Tibial artery (tissue), 4 donors: ENCODE measurements at regions not wholly inside any gene's neighbourhood (a gene's known extent, or its start where the extent isn't known, plus 50 kb on each side); places are given as distances from the start of the nearest gene placed in this dataset.
"Not testable (repeated sequence)": the region's sequence is repeated elsewhere in the genome, so short reads cannot be mapped to it uniquely, and the experiment has no call there.

Experiments
- DNase-seq, 2 donors: peaks; one replicate each; pipeline ENCODE4 v3.0.0-alpha.2; 2019
- H3K27ac ChIP-seq, 2 donors: fragments of 200-600 bp; sonication (generic) in 1 of 2; 1 replicate in 1 of 2; 2 replicates in 1 of 2; pipeline ENCODE4 v1.5.1; 2018 to 2019; ENCODE audit warnings: mild to moderate bottlenecking in 1 of 2
- H3K27me3 ChIP-seq, 2 donors: fragments of 200-600 bp; sonication (generic) in 1 of 2; one replicate each; pipeline versions ENCODE4 v1.5.1 to v1.6.0; 2016 to 2019
- H3K36me3 ChIP-seq, 3 donors: fragments of 200-600 bp; sonication (generic) in 2 of 3; one replicate each; pipeline ENCODE4 v1.5.1; 2016 to 2019; ENCODE audit warnings: mild to moderate bottlenecking in 2 of 3
- H3K4me1 ChIP-seq, 4 donors: fragments of 200-600 bp; sonication (generic) in 2 of 4; 1 replicate in 3 of 4; 2 replicates in 1 of 4; pipeline ENCODE4 v1.5.1; 2016 to 2019
- H3K4me3 ChIP-seq, 2 donors: fragments of 200-600 bp; sonication (generic) in 1 of 2; 1 replicate in 1 of 2; 2 replicates in 1 of 2; pipeline ENCODE4 v1.5.1; 2018 to 2019; ENCODE audit warnings: mild to moderate bottlenecking in 2 of 2
- H3K9me3 ChIP-seq, 3 donors: fragments of 200-600 bp; sonication (generic) in 1 of 3; one replicate each; pipeline ENCODE4 v1.5.1; 2016 to 2019
- intact Hi-C: fragments of 100-400 bp; cut with DNase I; formaldehyde crosslinking; loops from one replicate; pipeline ENCODE4 v1.15.0; 2023; ENCODE audit warnings: low total_unique reads
- TF ChIP-seq, protein P1 (sequence below), 2 experiments: fragments of 200-600 bp in 1 of 2; fragments of 450-650 bp in 1 of 2; IDR thresholded peaks; one replicate each; pipeline ENCODE4 v1.5.1; 2017 to 2019; ENCODE audit warnings: antibody characterized with exemption in 2 of 2, mild to moderate bottlenecking in 1 of 2, moderate library complexity in 1 of 2

DNA sequence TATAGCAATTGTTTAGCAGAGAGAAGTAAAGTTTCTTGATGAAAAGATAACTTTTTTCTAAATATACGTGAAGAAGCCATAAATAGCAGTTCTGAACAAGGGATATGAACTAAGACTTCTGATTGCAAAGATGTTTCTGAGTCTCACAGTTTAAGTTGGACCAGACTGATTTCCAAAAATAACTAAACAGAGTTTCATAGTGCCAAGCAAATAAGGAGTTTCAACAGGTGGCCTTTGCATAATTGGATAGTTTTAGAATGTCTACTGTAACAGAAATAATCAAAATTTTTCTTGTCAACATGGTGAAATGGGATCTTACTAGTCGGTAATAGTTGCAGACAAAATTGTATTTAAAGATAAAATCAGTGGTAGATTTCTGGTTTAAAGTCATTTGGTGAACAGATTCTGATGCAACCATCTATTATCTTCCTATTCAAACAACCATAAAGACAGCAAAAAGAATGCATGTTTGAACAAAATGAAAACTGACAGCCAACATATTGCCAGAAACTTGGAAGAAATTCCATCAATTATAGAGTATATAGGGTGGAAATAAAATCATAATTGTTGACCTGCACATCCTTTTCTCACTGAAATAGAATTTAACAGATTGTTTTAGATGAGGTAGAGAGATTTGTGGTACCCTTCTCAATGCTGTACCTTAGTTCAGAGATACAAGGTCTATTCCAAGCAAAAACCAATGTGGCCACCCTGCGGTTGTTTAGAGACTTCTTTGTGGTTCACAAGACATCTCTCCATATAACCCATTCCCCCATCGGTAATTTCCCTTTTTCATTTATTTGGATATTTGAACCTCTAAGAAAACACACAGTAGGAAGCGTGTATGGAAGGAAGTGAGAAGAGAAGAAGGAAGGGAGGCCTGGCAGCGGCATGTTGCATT lies 275.3 kb downstream of the COG6 start:
- no peak for DNase-seq
- H3K36me3 ChIP-seq: no peaks in the 10 kb centered on the region
- TF ChIP-seq, protein P1, sequence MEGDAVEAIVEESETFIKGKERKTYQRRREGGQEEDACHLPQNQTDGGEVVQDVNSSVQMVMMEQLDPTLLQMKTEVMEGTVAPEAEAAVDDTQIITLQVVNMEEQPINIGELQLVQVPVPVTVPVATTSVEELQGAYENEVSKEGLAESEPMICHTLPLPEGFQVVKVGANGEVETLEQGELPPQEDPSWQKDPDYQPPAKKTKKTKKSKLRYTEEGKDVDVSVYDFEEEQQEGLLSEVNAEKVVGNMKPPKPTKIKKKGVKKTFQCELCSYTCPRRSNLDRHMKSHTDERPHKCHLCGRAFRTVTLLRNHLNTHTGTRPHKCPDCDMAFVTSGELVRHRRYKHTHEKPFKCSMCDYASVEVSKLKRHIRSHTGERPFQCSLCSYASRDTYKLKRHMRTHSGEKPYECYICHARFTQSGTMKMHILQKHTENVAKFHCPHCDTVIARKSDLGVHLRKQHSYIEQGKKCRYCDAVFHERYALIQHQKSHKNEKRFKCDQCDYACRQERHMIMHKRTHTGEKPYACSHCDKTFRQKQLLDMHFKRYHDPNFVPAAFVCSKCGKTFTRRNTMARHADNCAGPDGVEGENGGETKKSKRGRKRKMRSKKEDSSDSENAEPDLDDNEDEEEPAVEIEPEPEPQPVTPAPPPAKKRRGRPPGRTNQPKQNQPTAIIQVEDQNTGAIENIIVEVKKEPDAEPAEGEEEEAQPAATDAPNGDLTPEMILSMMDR (IDR thresholded peaks at IDR 0.05): no peak
- H3K27me3 ChIP-seq: no peaks in the 10 kb centered on the region
- no peak overlapping the region for H3K27ac ChIP-seq
- no peaks in the 10 kb centered on the region for H3K4me1 ChIP-seq
- intact Hi-C loops: no loop called here
- peaks cover 0 to 4% (median 0%) of the 10 kb centered on the region in 3 donors for H3K9me3 ChIP-seq
- H3K4me3 ChIP-seq: no peak overlapping the region

DNA sequence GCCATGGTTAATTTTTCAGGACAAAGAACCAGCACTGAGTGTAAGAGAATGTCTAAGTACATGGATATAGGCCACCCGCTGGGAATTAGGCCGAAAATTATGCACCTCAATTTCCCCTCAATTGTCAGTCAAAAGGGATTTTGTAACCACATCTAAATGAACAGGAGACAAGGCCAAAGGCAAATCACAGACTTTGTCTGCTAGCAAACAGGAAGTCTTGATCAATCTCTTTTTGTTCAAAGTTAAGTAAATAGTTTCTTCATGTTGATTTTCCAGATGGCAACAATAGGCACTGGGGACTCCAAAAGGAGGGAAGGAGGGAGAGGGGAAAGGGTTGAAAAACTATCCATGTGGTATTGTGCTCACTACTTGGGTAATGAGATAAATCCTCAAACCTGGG lies 276.0 kb downstream of the COG6 start:
- H3K9me3 ChIP-seq: no peaks in the 10 kb centered on the region
- TF ChIP-seq, protein P1 (IDR thresholded peaks at IDR 0.05): no peak
- no peaks in the 10 kb centered on the region for H3K4me1 ChIP-seq
- no peak overlapping the region for H3K27ac ChIP-seq
- no peak overlapping the region for H3K4me3 ChIP-seq
- no peaks in the 10 kb centered on the region for H3K36me3 ChIP-seq
- intact Hi-C loops: no loop called here
- no peaks in the 10 kb centered on the region for H3K27me3 ChIP-seq
- DNase-seq: no peak

DNA sequence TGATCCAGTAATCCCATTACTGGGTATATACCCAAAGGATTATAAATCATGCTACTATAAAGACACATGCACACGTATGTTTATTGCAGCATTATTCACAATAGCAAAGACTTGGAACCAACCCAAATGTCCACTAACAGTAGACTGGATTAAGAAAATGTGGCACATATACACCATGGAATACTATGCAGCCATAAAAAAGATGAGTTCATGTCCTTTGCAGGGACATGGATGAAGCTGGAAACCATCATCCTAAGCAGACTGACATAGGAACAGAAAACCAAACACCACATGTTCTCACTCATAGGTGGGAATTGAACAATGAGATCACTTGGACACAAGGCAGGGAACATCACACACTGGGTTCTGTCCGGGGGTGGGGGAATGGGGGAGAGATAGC lies 277.1 kb downstream of the COG6 start:
- H3K9me3 ChIP-seq, intact Hi-C loops, H3K27ac ChIP-seq: not testable (repeated sequence)

DNA sequence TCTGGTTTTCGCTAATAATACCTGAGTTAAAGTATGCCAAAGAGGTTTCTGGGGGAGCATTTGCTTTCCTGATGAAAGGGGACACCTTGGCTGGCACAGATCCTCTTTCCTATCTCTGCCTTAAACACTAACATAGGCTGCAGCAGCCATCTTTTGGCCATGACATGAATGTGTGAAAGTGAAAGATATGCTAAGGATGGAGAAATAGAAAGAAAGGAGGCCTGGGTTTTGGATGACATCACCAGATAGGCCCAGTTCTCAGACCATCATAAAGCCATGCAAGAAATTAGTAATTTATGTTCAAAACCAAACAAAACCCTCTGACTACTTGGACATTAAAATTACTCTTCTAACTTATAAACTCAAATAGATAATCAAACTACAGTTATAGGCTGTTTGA lies 279.7 kb downstream of the COG6 start:
- no peak for DNase-seq
- intact Hi-C loops: no loop called here
- Histone ChIP-seq H3K9me3 (no peaks in the 10 kb centered on the region), H3K27me3 (no peaks in the 10 kb centered on the region), H3K4me3 (no peak overlapping the region), H3K27ac (no peak overlapping the region), H3K4me1 (no peaks in the 10 kb centered on the region), H3K36me3 (no peaks in the 10 kb centered on the region)
- TF ChIP-seq, protein P1 (IDR thresholded peaks at IDR 0.05): no peak

More for the DNA sequence above, 277.1 kb downstream of the COG6 start:
- not testable (repeated sequence) for H3K36me3 ChIP-seq, DNase-seq, H3K27me3 ChIP-seq, H3K4me1 ChIP-seq, H3K4me3 ChIP-seq

DNA sequence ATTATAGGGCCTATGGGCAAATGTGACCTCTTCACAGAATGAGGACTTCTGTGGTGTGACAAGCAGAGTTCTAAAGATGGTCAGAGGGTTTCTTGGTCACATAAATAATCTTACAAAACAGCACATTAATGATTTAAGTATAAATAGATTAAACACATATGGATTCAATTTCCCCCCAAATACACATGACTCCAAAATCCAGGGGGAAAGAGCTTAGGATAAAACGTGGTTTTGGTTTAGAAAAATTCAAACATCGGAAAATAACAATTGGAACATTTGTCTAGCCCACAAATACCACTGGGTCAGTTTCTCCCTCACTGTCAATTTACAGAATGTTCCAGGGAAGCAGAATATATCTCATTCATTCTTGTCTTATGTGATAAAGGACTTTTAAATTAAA lies 283.1 kb downstream of the COG6 start:
- intact Hi-C loops: no loop called here
- no peak for DNase-seq
- Histone ChIP-seq H3K27ac (no peak overlapping the region), H3K4me3 (no peak overlapping the region), H3K4me1 (peaks cover 0 to 3% (median 0%) of the 10 kb centered on the region in 4 donors), H3K27me3 (no peaks in the 10 kb centered on the region), H3K36me3 (no peaks in the 10 kb centered on the region), H3K9me3 (no peaks in the 10 kb centered on the region)
- TF ChIP-seq, protein P1 (IDR thresholded peaks at IDR 0.05): no peak

DNA sequence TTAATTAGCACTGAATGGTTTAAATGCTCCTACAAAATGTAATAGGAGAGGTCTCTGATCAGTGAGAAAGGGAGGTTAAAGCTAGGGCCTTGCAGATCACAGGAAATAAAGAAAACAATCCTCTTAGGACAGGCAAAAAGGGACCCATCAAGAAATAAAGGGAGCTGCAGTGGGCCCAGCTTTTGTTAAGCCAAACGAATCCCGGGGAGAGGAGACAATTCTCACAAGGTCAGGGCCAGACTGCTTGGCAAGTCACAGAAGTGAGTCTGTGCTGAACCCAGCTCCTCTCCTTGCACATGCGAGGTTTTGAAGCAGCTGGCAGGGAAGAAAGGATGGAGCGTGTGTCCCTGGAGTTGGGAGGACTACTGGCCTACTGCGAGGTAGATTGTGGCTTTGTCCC lies 285.8 kb downstream of the COG6 start:
- no peak overlapping the region for H3K27ac ChIP-seq
- TF ChIP-seq, protein P1 (IDR thresholded peaks at IDR 0.05): no peak
- no peaks in the 10 kb centered on the region for H3K27me3 ChIP-seq
- no peaks in the 10 kb centered on the region for H3K36me3 ChIP-seq
- DNase-seq: no peak
- H3K9me3 ChIP-seq: no peaks in the 10 kb centered on the region
- peaks cover 0 to 3% (median 0%) of the 10 kb centered on the region in 4 donors for H3K4me1 ChIP-seq
- intact Hi-C loops: loop anchor here (10.0 kb wide), 1 partner anchor 744 kb away; no protein-coding TSS in a partner anchor
- no peak overlapping the region for H3K4me3 ChIP-seq
